ENCODE measurements at regions not wholly inside any gene's neighbourhood (a gene's known extent, or its start where the extent isn't known, plus 50 kb on each side); places are given as distances from the start of the nearest gene placed in this dataset.

- DNase-seq = no peak
These were observed 376.8 kb downstream of the TSN start for GRCh38 chr2:122132147-122132691.

GRCh38 chr2:122135021-122135937 is 379.8 kb downstream of the TSN start:
- DNase-seq = no peak

GRCh38 chr2:122136056-122136455 is 380.6 kb downstream of the TSN start:
- DNase-seq = no peak

- DNase-seq = no peak
These were observed 383.1 kb downstream of the TSN start for GRCh38 chr2:122138561-122138960.

GRCh38 chr2:122139739-122140420 is 384.4 kb downstream of the TSN start:
- no peak for DNase-seq

GRCh38 chr2:122144884-122145283 is 389.4 kb downstream of the TSN start:
- DNase-seq = no peak

GRCh38 chr2:122145856-122146255 is 390.4 kb downstream of the TSN start:
- no peak for DNase-seq

GRCh38 chr2:122148128-122148767 is 392.8 kb downstream of the TSN start:
- DNase-seq = no peak

GRCh38 chr2:122150524-122151280 is 395.3 kb downstream of the TSN start:
- DNase-seq = no peak

- no peak for DNase-seq
These were observed 397.1 kb downstream of the TSN start for GRCh38 chr2:122152571-122152970.

- no peak for DNase-seq
These were observed 400.9 kb downstream of the TSN start for GRCh38 chr2:122156176-122156890.

- DNase-seq = no peak
These were observed 401.7 kb downstream of the TSN start for GRCh38 chr2:122157158-122157557.

GRCh38 chr2:122163617-122164016 is 408.2 kb downstream of the TSN start:
- no peak for DNase-seq

- DNase-seq = no peak
These were observed 409.5 kb downstream of the TSN start for GRCh38 chr2:122164964-122165363.

GRCh38 chr2:122166820-122167219 is 411.4 kb downstream of the TSN start:
- no peak for DNase-seq

GRCh38 chr2:122167515-122167914 is 412.1 kb downstream of the TSN start:
- no peak for DNase-seq

GRCh38 chr2:122168799-122169198 is 413.3 kb downstream of the TSN start:
- no peak for DNase-seq

GRCh38 chr2:122172812-122173211 is 417.4 kb downstream of the TSN start:
- no peak for DNase-seq

- no peak for DNase-seq
These were observed 418.6 kb downstream of the TSN start for GRCh38 chr2:122174061-122174460.

- no peak for DNase-seq
These were observed 424.2 kb downstream of the TSN start for GRCh38 chr2:122179492-122180165.

- DNase-seq = no peak
These were observed 425.5 kb downstream of the TSN start for GRCh38 chr2:122180972-122181371.

All from CD4-positive, alpha-beta T cell treated with Interleukin-4 for 1 hour (primary cell).